IPS DF 6.9 (cell line): ENCODE measurements at regions not wholly inside any gene's neighbourhood (a gene's known extent, or its start where the extent isn't known, plus 50 kb on each side); places are given as distances from the start of the nearest gene placed in this dataset.
"Not testable (repeated sequence)": the region's sequence is repeated elsewhere in the genome, so short reads cannot be mapped to it uniquely, and the experiment has no call there.

Experiments
- DNase-seq: peaks from one replicate; pipeline ENCODE4 v3.0.0-alpha.2; 2013; ENCODE audit warnings: low read depth, low spot score
- H3K27ac ChIP-seq: one replicate; pipeline ENCODE4 v1.5.1; 2013; ENCODE audit warnings: low read length, control low read depth
- H3K27me3 ChIP-seq: 2 replicates; pipeline ENCODE4 v1.6.1; 2013; ENCODE audit warnings: mild to moderate bottlenecking, low read length; ENCODE audit not compliant: control insufficient read depth, insufficient read depth
- H3K36me3 ChIP-seq: 2 replicates; pipeline ENCODE4 v1.6.1; 2013; ENCODE audit warnings: low read length; ENCODE audit not compliant: control insufficient read depth, insufficient read depth
- H3K4me1 ChIP-seq: 2 replicates; pipeline ENCODE4 v1.6.1; 2013; ENCODE audit warnings: low read length; ENCODE audit not compliant: control insufficient read depth, insufficient read depth
- H3K4me3 ChIP-seq: 2 replicates; pipeline ENCODE4 v1.5.1; 2013; ENCODE audit warnings: mild to moderate bottlenecking, low read length
- H3K9me3 ChIP-seq: 2 replicates; pipeline ENCODE4 v1.6.1; 2013; ENCODE audit warnings: low read length, inconsistent platforms; ENCODE audit not compliant: control insufficient read depth, insufficient read depth
- WGBS: extraction: QIAGEN DNeasy Blood & Tissue Kit; methylation state at CpG from one replicate; pipeline ENCODE4 v1.1.7; 2013; ENCODE audit warnings: mixed read lengths, missing lambda C conversion rate; ENCODE audit not compliant: insufficient read length, insufficient coverage; 5-methylcytosine and 5-hydroxymethylcytosine counted together

GRCh38 chr6:40876336-40876735, 162.7 kb downstream of the UNC5CL start:
- no peak overlapping the region for H3K27ac ChIP-seq
- H3K4me1 ChIP-seq = no peaks in the 10 kb centered on the region
- no CpG with 5 or more reads among the region's 2 CpGs for whole genome bisulfite sequencing
- H3K9me3 ChIP-seq = no peaks in the 10 kb centered on the region
- no peaks in the 10 kb centered on the region for H3K36me3 ChIP-seq
- DNase-seq = no peak
- no peaks in the 10 kb centered on the region for H3K27me3 ChIP-seq
- no peak overlapping the region for H3K4me3 ChIP-seq

GRCh38 chr6:40874495-40874894, 164.5 kb downstream of the UNC5CL start:
- no peaks in the 10 kb centered on the region for H3K9me3 ChIP-seq
- H3K4me1 ChIP-seq = no peaks in the 10 kb centered on the region
- WGBS = no CpG with 5 or more reads among the region's 4 CpGs
- DNase-seq = peak; percentile 37
- H3K4me3 ChIP-seq = no peak overlapping the region
- no peaks in the 10 kb centered on the region for H3K36me3 ChIP-seq
- no peaks in the 10 kb centered on the region for H3K27me3 ChIP-seq
- H3K27ac ChIP-seq = no peak overlapping the region

GRCh38 chr6:40871424-40871823, 167.6 kb downstream of the UNC5CL start:
- H3K27me3 ChIP-seq = no peaks in the 10 kb centered on the region
- no CpG with 5 or more reads among the region's 5 CpGs for WGBS
- no peaks in the 10 kb centered on the region for H3K36me3 ChIP-seq
- no peak overlapping the region for H3K4me3 ChIP-seq
- H3K9me3 ChIP-seq = no peaks in the 10 kb centered on the region
- H3K27ac ChIP-seq = no peak overlapping the region
- DNase-seq = no peak
- H3K4me1 ChIP-seq = peaks cover 2% of the 10 kb centered on the region; the same call in 1 of the 2 replicates

GRCh38 chr6:40868089-40868865, 170.7 kb downstream of the UNC5CL start:
- not testable (repeated sequence) for H3K27ac ChIP-seq, H3K9me3 ChIP-seq, H3K27me3 ChIP-seq, H3K4me3 ChIP-seq, DNase-seq, H3K4me1 ChIP-seq, H3K36me3 ChIP-seq
- WGBS = no CpG with 5 or more reads among the region's 14 CpGs

- not testable (repeated sequence) for H3K36me3 ChIP-seq, H3K4me3 ChIP-seq, H3K9me3 ChIP-seq, H3K27me3 ChIP-seq, H3K4me1 ChIP-seq, DNase-seq, H3K27ac ChIP-seq
- no CpG with 5 or more reads among the region's 9 CpGs for WGBS
These were observed 171.5 kb downstream of the UNC5CL start for GRCh38 chr6:40867527-40867926.

- WGBS = no CpG with 5 or more reads among the region's 2 CpGs
- H3K4me1 ChIP-seq, H3K9me3 ChIP-seq, H3K27me3 ChIP-seq, H3K36me3 ChIP-seq, H3K27ac ChIP-seq, H3K4me3 ChIP-seq, DNase-seq: not testable (repeated sequence)
These were observed 173.8 kb downstream of the UNC5CL start for GRCh38 chr6:40865259-40865658.

- Histone ChIP-seq H3K36me3 (no peaks in the 10 kb centered on the region), H3K4me1 (no peaks in the 10 kb centered on the region), H3K27me3 (no peaks in the 10 kb centered on the region), H3K27ac (no peak overlapping the region), H3K9me3 (no peaks in the 10 kb centered on the region), H3K4me3 (no peak overlapping the region)
- DNase-seq = no peak
- no CpG with 5 or more reads among the region's 2 CpGs for WGBS
These were observed 178.6 kb downstream of the UNC5CL start for GRCh38 chr6:40860443-40860842.

GRCh38 chr6:40856271-40856670, 182.8 kb downstream of the UNC5CL start:
- no CpG with 5 or more reads among the region's 2 CpGs for WGBS
- Histone ChIP-seq H3K27me3 (no peaks in the 10 kb centered on the region), H3K27ac (no peak overlapping the region), H3K4me3 (no peak overlapping the region), H3K4me1 (no peaks in the 10 kb centered on the region), H3K36me3 (no peaks in the 10 kb centered on the region), H3K9me3 (no peaks in the 10 kb centered on the region)
- DNase-seq = no peak

GRCh38 chr6:40855168-40855880, 183.7 kb downstream of the UNC5CL start:
- no peaks in the 10 kb centered on the region for H3K27me3 ChIP-seq
- WGBS = no CpG with 5 or more reads among the region's 10 CpGs
- no peaks in the 10 kb centered on the region for H3K4me1 ChIP-seq
- no peak for DNase-seq
- no peaks in the 10 kb centered on the region for H3K9me3 ChIP-seq
- no peak overlapping the region for H3K27ac ChIP-seq
- no peak overlapping the region for H3K4me3 ChIP-seq
- no peaks in the 10 kb centered on the region for H3K36me3 ChIP-seq

- Histone ChIP-seq H3K9me3 (no peaks in the 10 kb centered on the region), H3K27me3 (no peaks in the 10 kb centered on the region), H3K36me3 (no peaks in the 10 kb centered on the region), H3K4me1 (no peaks in the 10 kb centered on the region), H3K27ac (no peak overlapping the region), H3K4me3 (no peak overlapping the region)
- DNase-seq = no peak
These were observed 184.4 kb downstream of the UNC5CL start for GRCh38 chr6:40854592-40854991.
